ENCODE measurements at regions not wholly inside any gene's neighbourhood (a gene's known extent, or its start where the extent isn't known, plus 50 kb on each side); places are given as distances from the start of the nearest gene placed in this dataset.

GRCh38 chr5:106732624-106733023 lies 938.1 kb downstream of the EFNA5 start:
- Histone ChIP-seq H2AFZ (ENCODE audit: low read depth, low read length) (no peak overlapping the region), H3K27me3 (ENCODE audit: low read depth, low read length) (no peaks in the 10 kb centered on the region), H3K79me2 (ENCODE audit: low read length) (no peaks in the 10 kb centered on the region), H3K27ac (ENCODE audit: low read length) (no peak overlapping the region), H4K20me1 (ENCODE audit: insufficient read depth, low read length) (no peaks in the 10 kb centered on the region), H3K9ac (ENCODE audit: low read length) (no peak overlapping the region), H3K4me3 (ENCODE audit: low read length) (no peak overlapping the region), H3K36me3 (replicated peaks; ENCODE audit: low read depth, low read length) (no peaks in the 10 kb centered on the region), H3K9me3 (ENCODE audit: insufficient read depth, low read length) (no peaks in the 10 kb centered on the region), H3K4me1 (ENCODE audit: low read length) (no peaks in the 10 kb centered on the region), H3K4me2 (ENCODE audit: low read length) (no peak overlapping the region)
- TF ChIP-seq EZH2phosphoT487 (IDR thresholded peaks at IDR 0.05; ENCODE audit: low read depth) (no peak), CTCF (IDR thresholded peaks at IDR 0.05; ENCODE audit: low read depth, low read length) (no peak)

GRCh38 chr5:106730912-106731311 lies 939.8 kb downstream of the EFNA5 start:
- no peak overlapping the region for H3K4me2 ChIP-seq (ENCODE audit: low read length)
- no peak overlapping the region for H3K9ac ChIP-seq (ENCODE audit: low read length)
- no peaks in the 10 kb centered on the region for H3K27me3 ChIP-seq (ENCODE audit: low read depth, low read length)
- H4K20me1 ChIP-seq (ENCODE audit: insufficient read depth, low read length) = no peaks in the 10 kb centered on the region
- no peak for TF ChIP-seq CTCF (IDR thresholded peaks at IDR 0.05; ENCODE audit: low read depth, low read length)
- no peak for TF ChIP-seq EZH2phosphoT487 (IDR thresholded peaks at IDR 0.05; ENCODE audit: low read depth)
- H3K9me3 ChIP-seq (ENCODE audit: insufficient read depth, low read length) = no peaks in the 10 kb centered on the region
- no peak overlapping the region for H3K4me3 ChIP-seq (ENCODE audit: low read length)
- H3K27ac ChIP-seq (ENCODE audit: low read length) = no peak overlapping the region
- no peaks in the 10 kb centered on the region for H3K79me2 ChIP-seq (ENCODE audit: low read length)
- no peaks in the 10 kb centered on the region for H3K36me3 ChIP-seq (replicated peaks; ENCODE audit: low read depth, low read length)
- H3K4me1 ChIP-seq (ENCODE audit: low read length) = no peaks in the 10 kb centered on the region
- H2AFZ ChIP-seq (ENCODE audit: low read depth, low read length) = no peak overlapping the region

GRCh38 chr5:106730506-106730905 lies 940.2 kb downstream of the EFNA5 start:
- Histone ChIP-seq H3K4me3 (ENCODE audit: low read length) (no peak overlapping the region), H4K20me1 (ENCODE audit: insufficient read depth, low read length) (no peaks in the 10 kb centered on the region), H3K27me3 (ENCODE audit: low read depth, low read length) (no peaks in the 10 kb centered on the region), H3K36me3 (replicated peaks; ENCODE audit: low read depth, low read length) (no peaks in the 10 kb centered on the region), H3K9ac (ENCODE audit: low read length) (no peak overlapping the region), H3K27ac (ENCODE audit: low read length) (no peak overlapping the region), H3K4me2 (ENCODE audit: low read length) (no peak overlapping the region), H2AFZ (ENCODE audit: low read depth, low read length) (no peak overlapping the region), H3K9me3 (ENCODE audit: insufficient read depth, low read length) (no peaks in the 10 kb centered on the region), H3K79me2 (ENCODE audit: low read length) (no peaks in the 10 kb centered on the region), H3K4me1 (ENCODE audit: low read length) (no peaks in the 10 kb centered on the region)
- TF ChIP-seq EZH2phosphoT487 (IDR thresholded peaks at IDR 0.05; ENCODE audit: low read depth) (no peak), CTCF (IDR thresholded peaks at IDR 0.05; ENCODE audit: low read depth, low read length) (no peak)

- Histone ChIP-seq H3K4me2 (ENCODE audit: low read length) (no peak overlapping the region), H3K4me1 (ENCODE audit: low read length) (no peaks in the 10 kb centered on the region), H3K79me2 (ENCODE audit: low read length) (no peaks in the 10 kb centered on the region), H3K27me3 (ENCODE audit: low read depth, low read length) (no peaks in the 10 kb centered on the region), H4K20me1 (ENCODE audit: insufficient read depth, low read length) (no peaks in the 10 kb centered on the region), H2AFZ (ENCODE audit: low read depth, low read length) (no peak overlapping the region), H3K4me3 (ENCODE audit: low read length) (no peak overlapping the region), H3K9ac (ENCODE audit: low read length) (no peak overlapping the region), H3K36me3 (replicated peaks; ENCODE audit: low read depth, low read length) (no peaks in the 10 kb centered on the region), H3K9me3 (ENCODE audit: insufficient read depth, low read length) (no peaks in the 10 kb centered on the region), H3K27ac (ENCODE audit: low read length) (no peak overlapping the region)
- TF ChIP-seq CTCF (IDR thresholded peaks at IDR 0.05; ENCODE audit: low read depth, low read length) (no peak), EZH2phosphoT487 (IDR thresholded peaks at IDR 0.05; ENCODE audit: low read depth) (no peak)
These were observed 942.5 kb downstream of the EFNA5 start for GRCh38 chr5:106728208-106728607.
